HEK293 (cell line): ENCODE measurements at regions not wholly inside any gene's neighbourhood (a gene's known extent, or its start where the extent isn't known, plus 50 kb on each side); places are given as distances from the start of the nearest gene placed in this dataset.

ENCODE experiments used
- CTCF ChIA-PET: fragments of 350-600 bp; formaldehyde crosslinking; extraction: SDS; loops from one replicate; lab custom pipeline; 2021; ENCODE audit warnings: antibody characterized with exemption; lab: Yijun Ruan, JAX
- POLR2A ChIA-PET: fragments of 300-600 bp; formaldehyde crosslinking; extraction: SDS; loops from one replicate; lab custom pipeline; 2020; ENCODE audit warnings: antibody characterized with exemption, inconsistent platforms; lab: Yijun Ruan, JAX
- H3K27ac ChIP-seq: fragments of 200-500 bp; sonication (Bioruptor generic); 2 replicates; pipeline ENCODE4 v1.5.1; 2014; ENCODE audit warnings: low read depth, low read length, control low read depth, inconsistent platforms; ENCODE audit errors: extremely low read depth
- H3K36me3 ChIP-seq, 2 experiments: fragments of 200-500 bp in 1 of 2; sonication (Bioruptor generic) in 1 of 2; 1 replicate in 1 of 2; 2 replicates in 1 of 2; pipeline ENCODE4 v1.5.1; 2014 to 2017; ENCODE audit warnings: inconsistent platforms in 2 of 2, low read length in 2 of 2; ENCODE audit not compliant: control insufficient read depth in 2 of 2, insufficient read depth in 1 of 2
- H3K4me1 ChIP-seq: fragments of 200-500 bp; sonication (Bioruptor generic); 2 replicates; pipeline ENCODE4 v1.5.1; 2014; ENCODE audit warnings: mild to moderate bottlenecking, low read length, inconsistent platforms; ENCODE audit not compliant: control insufficient read depth, insufficient read depth
- H3K4me3 ChIP-seq: 2 replicates; pipeline ENCODE4 v1.5.1; 2011; ENCODE audit warnings: low read depth, mild to moderate bottlenecking, control low read depth, low read length, moderate library complexity
- H3K9me3 ChIP-seq: fragments of 200-500 bp; sonication (Bioruptor generic); 2 replicates; pipeline ENCODE4 v1.5.1; 2014; ENCODE audit warnings: low read depth, low read length, inconsistent platforms; ENCODE audit not compliant: control insufficient read depth, insufficient read depth
- EGR2 ChIP-seq: fragments of 450-650 bp; formaldehyde crosslinking; IDR thresholded peaks from 2 replicates; pipeline ENCODE4 v1.5.1; 2016; ENCODE audit warnings: low read depth, missing biosample characterization, missing genetic modification characterization
- KLF1 ChIP-seq: fragments of 450-650 bp; formaldehyde crosslinking; IDR thresholded peaks from 2 replicates; pipeline ENCODE4 v1.5.1; 2016; ENCODE audit warnings: missing biosample characterization, missing genetic modification characterization
- KLF10 ChIP-seq: fragments of 450-650 bp; IDR thresholded peaks from 2 replicates; pipeline ENCODE4 v1.5.1; 2018; ENCODE audit warnings: missing biosample characterization, mild to moderate bottlenecking, missing genetic modification characterization
- SALL2 ChIP-seq: fragments of 450-650 bp; formaldehyde crosslinking; IDR thresholded peaks from 2 replicates; pipeline ENCODE4 v1.5.0; 2017; ENCODE audit warnings: missing biosample characterization, mild to moderate bottlenecking, missing genetic modification characterization, borderline replicate concordance
- ZNF140 ChIP-seq: fragments of 450-650 bp; formaldehyde crosslinking; IDR thresholded peaks from 2 replicates; pipeline ENCODE4 v1.5.1; 2016; ENCODE audit warnings: missing biosample characterization, missing genetic modification characterization
- ZNF155 ChIP-seq: fragments of 450-650 bp; formaldehyde crosslinking; IDR thresholded peaks from 2 replicates; pipeline ENCODE4 v1.5.1; 2016; ENCODE audit warnings: missing biosample characterization, missing genetic modification characterization
- ZNF175 ChIP-seq: fragments of 450-650 bp; formaldehyde crosslinking; IDR thresholded peaks from 2 replicates; pipeline ENCODE4 v1.5.1; 2016; ENCODE audit warnings: missing biosample characterization, missing genetic modification characterization
- ZNF19 ChIP-seq: fragments of 450-650 bp; formaldehyde crosslinking; IDR thresholded peaks from 2 replicates; pipeline ENCODE4; 2016; ENCODE audit warnings: missing biosample characterization, missing genetic modification characterization, low read depth
- ZNF2 ChIP-seq: fragments of 450-650 bp; formaldehyde crosslinking; IDR thresholded peaks from 2 replicates; pipeline ENCODE4 v1.5.1; 2016; ENCODE audit warnings: missing biosample characterization, missing genetic modification characterization
- ZNF266 ChIP-seq: fragments of 450-650 bp; formaldehyde crosslinking; IDR thresholded peaks from 2 replicates; pipeline ENCODE4 v1.5.1; 2016; ENCODE audit warnings: missing biosample characterization, missing genetic modification characterization, low read depth
- ZNF366 ChIP-seq: fragments of 450-650 bp; formaldehyde crosslinking; conservative IDR thresholded peaks from 2 replicates; pipeline ENCODE4 v1.5.1; 2016; ENCODE audit warnings: missing biosample characterization, missing genetic modification characterization
- ZNF37A ChIP-seq: fragments of 450-650 bp; IDR thresholded peaks from 2 replicates; pipeline ENCODE4 v1.5.1; 2018; ENCODE audit warnings: missing biosample characterization, missing genetic modification characterization
- ZNF501 ChIP-seq: fragments of 450-650 bp; formaldehyde crosslinking; IDR thresholded peaks from 2 replicates; pipeline ENCODE4 v1.5.1; 2016; ENCODE audit warnings: missing biosample characterization, missing genetic modification characterization
- ZNF510 ChIP-seq: fragments of 450-650 bp; formaldehyde crosslinking; IDR thresholded peaks from 2 replicates; pipeline ENCODE4 v1.5.1; 2018; ENCODE audit warnings: mild to moderate bottlenecking, missing genetic modification characterization, missing biosample characterization; ENCODE audit not compliant: insufficient replicate concordance
- ZNF548 ChIP-seq: fragments of 450-650 bp; formaldehyde crosslinking; IDR thresholded peaks from 2 replicates; pipeline ENCODE4 v1.5.1; 2016; ENCODE audit warnings: missing biosample characterization, missing genetic modification characterization
- ZNF561 ChIP-seq: fragments of 450-650 bp; IDR thresholded peaks from 2 replicates; pipeline ENCODE4 v1.5.1; 2018; ENCODE audit warnings: missing biosample characterization, missing genetic modification characterization, borderline replicate concordance
- ZNF600 ChIP-seq: fragments of 450-650 bp; formaldehyde crosslinking; IDR thresholded peaks from 2 replicates; pipeline ENCODE4 v1.5.1; 2016; ENCODE audit warnings: missing biosample characterization, missing genetic modification characterization
- ZNF658 ChIP-seq: fragments of 450-650 bp; formaldehyde crosslinking; IDR thresholded peaks from 2 replicates; pipeline ENCODE4; 2016; ENCODE audit warnings: missing biosample characterization, missing genetic modification characterization
- ZNF660 ChIP-seq: fragments of 450-650 bp; IDR thresholded peaks from 2 replicates; pipeline ENCODE4 v1.5.1; 2018; ENCODE audit warnings: missing biosample characterization, mild to moderate bottlenecking, missing genetic modification characterization
- ZNF677 ChIP-seq: fragments of 450-650 bp; IDR thresholded peaks from 2 replicates; pipeline ENCODE4 v1.5.0; 2018; ENCODE audit warnings: missing biosample characterization, mild to moderate bottlenecking, missing genetic modification characterization, moderate library complexity
- ZNF768 ChIP-seq: fragments of 450-650 bp; formaldehyde crosslinking; IDR thresholded peaks from 2 replicates; pipeline ENCODE4 v1.5.1; 2018; ENCODE audit warnings: missing biosample characterization, mild to moderate bottlenecking, missing genetic modification characterization
- TF ChIP-seq, protein P1 (sequence below): fragments of 450-650 bp; IDR thresholded peaks from 2 replicates; pipeline ENCODE4 v1.5.1; 2018; ENCODE audit warnings: missing biosample characterization, mild to moderate bottlenecking, missing genetic modification characterization
- TF ChIP-seq, protein P2 (sequence below): fragments of 450-650 bp; formaldehyde crosslinking; IDR thresholded peaks from 2 replicates; pipeline ENCODE4 v1.5.1; 2016; ENCODE audit warnings: missing biosample characterization, missing genetic modification characterization
- TF ChIP-seq, protein P3 (sequence below): fragments of 450-650 bp; formaldehyde crosslinking; IDR thresholded peaks from 2 replicates; pipeline ENCODE4 v1.5.1; 2016; ENCODE audit warnings: missing biosample characterization, missing genetic modification characterization
- TF ChIP-seq, protein P4 (sequence below): fragments of 450-650 bp; formaldehyde crosslinking; IDR thresholded peaks from 2 replicates; pipeline ENCODE4 v1.5.1; 2017; ENCODE audit warnings: missing biosample characterization, mild to moderate bottlenecking, missing genetic modification characterization, moderate library complexity

DNA sequence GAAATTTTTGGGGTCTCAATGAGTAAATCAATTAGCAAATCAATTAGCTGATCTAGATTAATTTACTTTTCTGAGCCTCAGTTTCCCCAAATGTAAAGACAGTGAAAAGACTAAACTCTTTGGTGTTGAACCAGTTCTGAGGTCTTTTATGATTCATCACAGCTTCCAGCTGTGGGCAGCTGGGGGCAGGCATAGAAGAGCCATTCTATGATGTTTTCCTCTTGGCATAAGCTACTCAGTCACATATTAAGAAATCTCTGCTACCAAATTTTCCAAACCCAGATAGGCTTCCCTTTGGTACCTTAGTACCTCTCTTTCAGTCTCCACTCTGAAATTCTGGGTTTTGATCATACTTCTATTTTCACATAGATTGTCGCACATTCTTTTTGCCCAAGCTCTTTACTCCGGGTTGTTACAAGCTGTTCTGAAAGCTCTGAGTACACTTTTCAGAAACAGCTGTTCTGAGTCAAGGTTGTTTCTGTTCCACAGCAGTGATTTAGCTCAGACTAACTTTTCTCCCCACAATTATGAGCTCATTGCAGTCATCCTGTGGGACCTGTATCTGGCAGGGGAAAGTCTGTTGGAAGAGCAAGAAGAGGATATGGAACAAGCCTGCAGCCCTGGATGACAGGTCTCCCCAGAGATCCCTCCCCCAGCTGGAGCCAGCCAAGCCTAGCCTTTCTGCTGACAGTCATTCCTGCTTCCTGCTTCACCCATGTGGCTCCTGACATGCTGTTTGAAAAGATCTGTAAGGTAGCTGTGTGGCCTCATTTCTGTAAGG is 599.6 kb upstream of the GHITM start (continued):
- TF ChIP-seq, protein P1, sequence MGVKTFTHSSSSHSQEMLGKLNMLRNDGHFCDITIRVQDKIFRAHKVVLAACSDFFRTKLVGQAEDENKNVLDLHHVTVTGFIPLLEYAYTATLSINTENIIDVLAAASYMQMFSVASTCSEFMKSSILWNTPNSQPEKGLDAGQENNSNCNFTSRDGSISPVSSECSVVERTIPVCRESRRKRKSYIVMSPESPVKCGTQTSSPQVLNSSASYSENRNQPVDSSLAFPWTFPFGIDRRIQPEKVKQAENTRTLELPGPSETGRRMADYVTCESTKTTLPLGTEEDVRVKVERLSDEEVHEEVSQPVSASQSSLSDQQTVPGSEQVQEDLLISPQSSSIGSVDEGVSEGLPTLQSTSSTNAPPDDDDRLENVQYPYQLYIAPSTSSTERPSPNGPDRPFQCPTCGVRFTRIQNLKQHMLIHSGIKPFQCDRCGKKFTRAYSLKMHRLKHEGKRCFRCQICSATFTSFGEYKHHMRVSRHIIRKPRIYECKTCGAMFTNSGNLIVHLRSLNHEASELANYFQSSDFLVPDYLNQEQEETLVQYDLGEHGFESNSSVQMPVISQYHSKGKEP (tag by site-specific recombination): no peak
- no peak for TF ChIP-seq ZNF501 (tag by site-specific recombination)

DNA sequence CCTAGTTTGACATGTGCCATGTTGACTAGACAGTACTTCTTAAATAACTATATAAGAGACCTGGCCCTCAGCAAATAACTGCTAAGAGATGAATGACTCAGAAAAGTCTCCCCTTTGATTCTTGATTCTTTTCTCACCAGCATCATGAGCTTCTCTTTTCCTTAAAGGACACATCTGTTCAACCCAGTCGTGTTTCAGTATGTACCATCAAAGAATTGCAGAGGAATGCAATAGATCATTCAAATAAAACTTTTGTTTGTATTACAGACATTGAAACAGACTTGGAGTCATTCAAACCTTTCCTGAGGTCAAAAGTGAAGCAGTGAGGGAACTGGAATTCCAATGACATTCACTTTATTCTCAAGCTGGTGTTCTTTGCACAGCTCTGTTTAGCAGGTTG is 598.3 kb upstream of the GHITM start:
- POLR2A ChIA-PET: no interaction called here
- CTCF ChIA-PET: interaction anchor here (1.7 kb wide), 1 partner anchor 11 kb away, joined by 10 read pairs; no protein-coding TSS in a partner anchor
- TF ChIP-seq ZNF658 (tag by site-specific recombination) (no peak), ZNF548 (tag by site-specific recombination) (no peak), ZNF175 (no peak), ZNF37A (tag by site-specific recombination) (no peak), KLF10 (no peak), SALL2 (tag by site-specific recombination) (no peak), ZNF677 (tag by site-specific recombination) (no peak), ZNF561 (tag by site-specific recombination) (no peak), ZNF140 (tag by site-specific recombination) (no peak), ZNF366 (tag by site-specific recombination) (no peak), ZNF2 (tag by site-specific recombination) (no peak)
- TF ChIP-seq, protein P2, sequence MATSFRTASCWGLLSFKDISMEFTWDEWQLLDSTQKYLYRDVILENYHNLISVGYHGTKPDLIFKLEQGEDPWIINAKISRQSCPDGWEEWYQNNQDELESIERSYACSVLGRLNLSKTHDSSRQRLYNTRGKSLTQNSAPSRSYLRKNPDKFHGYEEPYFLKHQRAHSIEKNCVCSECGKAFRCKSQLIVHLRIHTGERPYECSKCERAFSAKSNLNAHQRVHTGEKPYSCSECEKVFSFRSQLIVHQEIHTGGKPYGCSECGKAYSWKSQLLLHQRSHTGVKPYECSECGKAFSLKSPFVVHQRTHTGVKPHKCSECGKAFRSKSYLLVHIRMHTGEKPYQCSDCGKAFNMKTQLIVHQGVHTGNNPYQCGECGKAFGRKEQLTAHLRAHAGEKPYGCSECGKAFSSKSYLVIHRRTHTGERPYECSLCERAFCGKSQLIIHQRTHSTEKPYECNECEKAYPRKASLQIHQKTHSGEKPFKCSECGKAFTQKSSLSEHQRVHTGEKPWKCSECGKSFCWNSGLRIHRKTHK (tag by site-specific recombination): no peak
- TF ChIP-seq, protein P3, sequence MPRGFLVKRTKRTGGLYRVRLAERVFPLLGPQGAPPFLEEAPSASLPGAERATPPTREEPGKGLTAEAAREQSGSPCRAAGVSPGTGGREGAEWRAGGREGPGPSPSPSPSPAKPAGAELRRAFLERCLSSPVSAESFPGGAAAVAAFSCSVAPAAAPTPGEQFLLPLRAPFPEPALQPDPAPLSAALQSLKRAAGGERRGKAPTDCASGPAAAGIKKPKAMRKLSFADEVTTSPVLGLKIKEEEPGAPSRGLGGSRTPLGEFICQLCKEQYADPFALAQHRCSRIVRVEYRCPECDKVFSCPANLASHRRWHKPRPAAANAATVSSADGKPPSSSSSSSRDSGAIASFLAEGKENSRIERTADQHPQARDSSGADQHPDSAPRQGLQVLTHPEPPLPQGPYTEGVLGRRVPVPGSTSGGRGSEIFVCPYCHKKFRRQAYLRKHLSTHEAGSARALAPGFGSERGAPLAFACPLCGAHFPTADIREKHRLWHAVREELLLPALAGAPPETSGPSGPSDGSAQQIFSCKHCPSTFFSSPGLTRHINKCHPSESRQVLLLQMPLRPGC (tag by site-specific recombination): no peak
- H3K36me3 ChIP-seq: no peaks in the 10 kb centered on the region
- H3K27ac ChIP-seq: no peak overlapping the region
- H3K4me3 ChIP-seq: no peak overlapping the region
- no peaks in the 10 kb centered on the region for H3K4me1 ChIP-seq
- no peaks in the 10 kb centered on the region for H3K9me3 ChIP-seq

DNA sequence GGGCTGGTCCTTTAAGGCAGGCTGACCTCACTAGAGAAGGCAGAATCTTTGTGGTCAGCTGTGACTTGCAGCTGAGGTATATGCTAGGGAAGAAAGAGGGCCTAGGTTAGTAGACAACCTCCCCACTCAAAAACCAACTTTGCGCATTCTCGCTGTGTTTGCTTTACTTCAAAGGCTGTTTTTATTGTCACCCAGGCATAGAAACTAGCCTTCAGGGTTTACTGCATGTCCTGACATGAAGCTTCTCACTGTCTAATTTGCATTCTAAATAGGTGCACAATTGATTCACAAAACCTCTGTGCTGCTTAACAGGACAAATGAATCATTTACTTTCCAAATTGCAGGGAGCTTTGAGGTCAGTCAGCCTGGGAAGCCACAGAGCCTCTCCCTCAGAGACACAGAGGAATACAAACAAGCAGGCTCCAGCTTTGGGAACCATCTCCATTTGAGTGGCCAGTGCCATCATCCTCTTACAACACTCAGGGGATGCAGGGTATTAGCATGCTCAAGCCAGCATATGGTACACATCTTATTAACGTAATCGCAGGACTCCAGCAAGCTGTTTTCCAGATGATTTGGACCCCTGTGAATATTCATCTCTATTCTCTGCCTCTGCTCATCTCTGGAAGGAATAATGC is 596.4 kb upstream of the GHITM start:
- no peak overlapping the region for H3K27ac ChIP-seq
- TF ChIP-seq, protein P4, sequence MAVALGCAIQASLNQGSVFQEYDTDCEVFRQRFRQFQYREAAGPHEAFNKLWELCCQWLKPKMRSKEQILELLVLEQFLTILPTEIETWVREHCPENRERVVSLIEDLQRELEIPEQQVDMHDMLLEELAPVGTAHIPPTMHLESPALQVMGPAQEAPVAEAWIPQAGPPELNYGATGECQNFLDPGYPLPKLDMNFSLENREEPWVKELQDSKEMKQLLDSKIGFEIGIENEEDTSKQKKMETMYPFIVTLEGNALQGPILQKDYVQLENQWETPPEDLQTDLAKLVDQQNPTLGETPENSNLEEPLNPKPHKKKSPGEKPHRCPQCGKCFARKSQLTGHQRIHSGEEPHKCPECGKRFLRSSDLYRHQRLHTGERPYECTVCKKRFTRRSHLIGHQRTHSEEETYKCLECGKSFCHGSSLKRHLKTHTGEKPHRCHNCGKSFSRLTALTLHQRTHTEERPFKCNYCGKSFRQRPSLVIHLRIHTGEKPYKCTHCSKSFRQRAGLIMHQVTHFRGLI (tag by site-specific recombination): no peak
- TF ChIP-seq ZNF266 (no peak), ZNF501 (tag by site-specific recombination) (no peak), ZNF510 (no peak), ZNF660 (tag by site-specific recombination) (no peak), ZNF600 (tag by site-specific recombination) (no peak), ZNF677 (tag by site-specific recombination) (no peak), EGR2 (tag by site-specific recombination) (no peak), ZNF768 (tag by site-specific recombination) (no peak), KLF1 (tag by site-specific recombination) (no peak), SALL2 (tag by site-specific recombination) (no peak), ZNF19 (tag by site-specific recombination) (no peak), ZNF155 (tag by site-specific recombination) (no peak)
- TF ChIP-seq, all 188 proteins: peak for 0
- ChIA-PET CTCF (interaction anchor here (0.6 kb wide), 1 partner anchor 12 kb away, joined by 3 read pairs; no protein-coding TSS in a partner anchor), POLR2A (no interaction called here)
- H3K4me3 ChIP-seq: no peak overlapping the region
- no peaks in the 10 kb centered on the region for H3K4me1 ChIP-seq
- H3K9me3 ChIP-seq: no peaks in the 10 kb centered on the region
- H3K36me3 ChIP-seq: no peaks in the 10 kb centered on the region
